Inflammatory macrophage (primary cell): ENCODE measurements at regions not wholly inside any gene's neighbourhood (a gene's known extent, or its start where the extent isn't known, plus 50 kb on each side); places are given as distances from the start of the nearest gene placed in this dataset.
A peak's percentile ranks its signal among the peaks of the same experiment; 100 is the strongest.
"Not testable (repeated sequence)": the region's sequence is repeated elsewhere in the genome, so short reads cannot be mapped to it uniquely, and the experiment has no call there.

Source experiments
- DNase-seq, 2 donors: peaks; one replicate each; pipeline ENCODE4 v3.0.0-alpha.2; 2020 to 2022

DNA sequence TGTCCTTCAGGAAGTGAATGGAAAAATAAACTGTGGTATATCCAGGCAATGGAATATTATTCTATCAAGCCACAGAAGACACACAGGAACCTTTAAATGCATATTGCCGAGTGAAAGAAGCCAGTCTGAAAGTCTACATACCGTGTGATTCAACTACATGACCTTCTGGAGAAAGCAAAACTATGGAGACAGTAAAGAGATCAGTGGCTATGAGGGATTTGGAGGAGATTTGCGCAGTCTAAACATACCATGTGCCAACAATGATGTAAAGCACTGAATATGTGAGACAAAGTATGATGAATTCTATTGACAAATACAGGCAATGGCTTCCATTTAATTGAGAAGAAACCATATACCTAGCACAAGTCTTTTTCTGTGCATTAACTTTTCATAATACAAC lies 518.3 kb upstream of the ZNF337 start:
- DNase-seq = no peak

DNA sequence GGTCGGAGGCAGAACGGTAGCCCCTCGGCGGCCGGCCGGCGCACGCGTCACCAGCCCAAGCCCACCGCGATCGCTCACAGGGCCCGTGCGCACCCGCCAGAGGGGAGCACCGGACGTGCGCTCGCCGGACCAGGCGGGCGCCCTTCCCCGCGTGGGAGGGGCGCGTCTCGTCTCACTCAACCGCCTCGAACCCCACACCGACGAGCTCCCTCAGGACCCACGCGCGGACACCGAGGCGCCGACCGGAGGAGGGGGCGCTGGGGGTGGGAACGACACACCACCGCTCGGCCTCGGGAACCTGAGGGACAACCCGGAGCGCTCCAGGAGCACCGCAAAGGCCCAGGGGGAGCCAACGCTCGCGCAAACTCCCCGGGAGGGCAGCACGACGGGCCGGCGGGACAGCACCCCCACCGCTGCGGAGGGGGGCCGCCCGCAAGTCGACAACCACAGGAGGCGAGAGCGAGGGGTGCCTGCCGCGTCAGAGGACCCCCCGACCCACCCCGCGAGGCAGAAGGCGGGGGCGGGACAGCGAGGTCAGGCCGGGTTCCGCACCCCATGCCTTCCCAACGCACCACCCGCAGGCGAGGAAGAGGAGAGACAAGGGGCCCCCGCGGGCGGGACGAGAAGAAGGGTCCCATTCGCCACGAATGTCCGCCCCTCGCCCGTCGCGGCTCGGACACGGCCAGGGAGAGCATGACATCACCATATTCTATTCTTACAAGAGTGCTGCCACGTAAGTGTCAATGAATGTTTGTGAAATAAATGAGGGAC lies 512.7 kb upstream of the ZNF337 start:
- DNase-seq = peak in 1 of 2 donors; percentile 8

GRCh38 chr20:26208296-26209091 lies 511.8 kb upstream of the ZNF337 start:
- DNase-seq = no peak

- DNase-seq = not testable (repeated sequence)
These were observed 511.3 kb upstream of the ZNF337 start for GRCh38 chr20:26207967-26208295.

GRCh38 chr20:26207237-26207966 lies 510.7 kb upstream of the ZNF337 start:
- DNase-seq = no peak

- DNase-seq = no peak
These were observed 508.7 kb upstream of the ZNF337 start for GRCh38 chr20:26205350-26205749.

DNA sequence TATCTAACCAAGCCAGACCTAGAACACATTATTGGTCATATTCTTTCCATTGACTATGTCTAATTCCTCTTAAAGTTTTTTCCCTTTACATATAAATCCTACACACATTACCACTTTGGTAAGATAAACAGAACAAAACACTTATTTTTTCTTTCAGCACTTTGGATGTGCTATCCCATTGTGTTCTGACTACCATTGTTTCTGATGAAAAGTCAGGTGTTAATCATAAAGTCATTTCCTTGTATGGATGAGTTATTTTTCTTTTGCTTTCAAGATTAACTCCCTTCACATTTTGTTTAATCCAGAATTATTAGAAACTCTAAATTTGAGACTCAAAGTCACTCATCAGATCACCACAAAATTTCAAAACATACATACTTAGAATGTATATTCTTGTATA lies 504.4 kb upstream of the ZNF337 start:
- DNase-seq = not testable (repeated sequence)

DNA sequence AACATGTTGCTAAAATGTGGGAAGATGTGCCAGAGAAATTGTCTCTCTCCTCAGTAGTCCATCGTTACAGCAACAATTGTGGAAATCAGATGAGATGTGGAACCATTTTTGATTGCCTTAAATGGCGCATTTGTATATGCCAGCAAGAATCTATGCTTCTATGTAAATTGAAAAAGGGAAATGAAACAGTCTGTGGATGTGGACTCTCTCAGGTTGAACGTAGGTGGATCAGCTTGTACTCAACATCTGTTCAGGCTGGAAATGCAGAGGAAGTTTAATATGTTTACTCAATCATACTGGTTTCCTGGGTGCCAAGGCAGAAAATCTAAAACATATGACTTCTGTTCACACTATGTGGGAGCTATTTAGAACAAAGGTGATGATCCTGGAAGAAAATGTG lies 490.7 kb upstream of the ZNF337 start:
- DNase-seq = not testable (repeated sequence)

- not testable (repeated sequence) for DNase-seq
These were observed 487.1 kb upstream of the ZNF337 start for GRCh38 chr20:26183720-26184119.

DNA sequence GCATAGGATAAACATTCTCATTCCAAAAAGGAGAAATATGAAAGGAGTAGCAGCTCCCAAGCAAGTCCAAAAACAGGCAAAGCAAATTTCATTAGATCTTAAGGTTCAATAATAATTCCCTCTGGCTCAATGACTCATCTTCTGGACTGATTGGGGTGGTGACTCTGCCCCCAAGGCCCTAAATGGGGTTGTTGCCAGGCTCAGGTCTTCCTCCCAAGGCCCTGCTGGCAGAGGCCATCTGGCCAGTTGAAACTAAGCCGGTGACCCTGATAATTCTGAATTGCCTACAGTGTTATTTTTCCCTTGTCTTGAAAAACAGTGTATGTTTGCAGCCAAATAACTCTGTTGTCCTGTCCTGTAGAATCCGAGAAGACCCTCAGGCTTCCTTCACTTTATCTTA lies 484.7 kb upstream of the ZNF337 start:
- not testable (repeated sequence) for DNase-seq

DNA sequence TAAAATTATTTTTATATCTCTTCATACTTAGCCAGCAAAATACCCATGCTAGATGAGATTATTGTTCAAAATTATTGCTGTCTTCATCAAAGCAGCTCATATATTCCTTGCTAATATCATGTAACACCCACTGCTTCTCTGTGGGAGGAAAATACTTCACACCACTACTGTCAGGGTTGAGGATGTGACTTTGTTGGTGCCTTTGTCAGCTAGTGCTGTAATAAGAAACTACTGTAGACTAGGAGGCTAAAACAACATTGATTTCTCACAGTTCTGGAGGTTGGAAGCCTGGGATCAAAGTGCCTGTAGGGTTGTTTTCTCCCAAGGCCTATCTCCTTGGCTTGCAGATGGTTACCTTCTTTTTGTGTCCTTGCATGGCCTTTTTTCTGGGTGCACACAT lies 475.2 kb upstream of the ZNF337 start:
- DNase-seq = not testable (repeated sequence)

GRCh38 chr20:26169506-26169905 lies 472.9 kb upstream of the ZNF337 start:
- no peak for DNase-seq

GRCh38 chr20:26167499-26167898 lies 470.8 kb upstream of the ZNF337 start:
- DNase-seq = no peak

DNA sequence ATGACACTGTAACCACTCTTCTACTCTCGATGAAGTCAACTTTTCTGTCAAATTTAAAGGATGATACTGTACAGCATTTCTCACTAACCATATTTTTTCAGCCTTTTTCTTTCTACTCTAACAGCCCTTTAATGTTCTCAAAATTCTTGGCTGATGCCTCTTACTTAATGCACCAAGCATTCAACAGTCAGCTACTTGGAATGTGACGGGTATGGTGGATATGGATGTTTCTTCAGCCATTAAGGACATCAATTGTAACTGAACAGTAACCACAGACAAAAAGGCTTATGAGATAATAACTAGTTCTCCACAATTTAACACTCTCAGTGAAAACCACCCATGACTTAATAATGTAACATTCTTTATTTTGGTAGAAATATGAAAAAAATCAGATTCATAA lies 467.2 kb upstream of the ZNF337 start:
- no peak for DNase-seq

DNA sequence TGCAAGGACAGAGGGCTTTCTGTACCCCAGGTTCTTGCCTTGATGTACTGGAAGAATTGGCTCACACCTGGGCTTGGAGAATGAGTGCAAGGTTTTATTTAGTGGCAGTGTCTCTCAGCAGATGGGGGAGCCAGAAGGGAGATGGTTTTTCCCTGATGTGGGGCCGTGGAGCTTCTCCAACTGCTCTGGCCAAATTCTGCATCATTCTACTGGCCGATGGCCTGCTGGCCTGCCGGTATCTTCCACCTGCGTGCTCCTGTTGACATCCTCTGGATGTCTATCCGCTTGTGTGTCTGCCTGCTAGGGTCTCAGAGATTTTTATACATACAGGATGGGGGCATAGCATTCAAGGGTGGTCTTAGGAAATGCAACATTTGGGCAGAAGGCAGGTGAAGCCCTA lies 466.5 kb upstream of the ZNF337 start:
- DNase-seq = not testable (repeated sequence)

DNA sequence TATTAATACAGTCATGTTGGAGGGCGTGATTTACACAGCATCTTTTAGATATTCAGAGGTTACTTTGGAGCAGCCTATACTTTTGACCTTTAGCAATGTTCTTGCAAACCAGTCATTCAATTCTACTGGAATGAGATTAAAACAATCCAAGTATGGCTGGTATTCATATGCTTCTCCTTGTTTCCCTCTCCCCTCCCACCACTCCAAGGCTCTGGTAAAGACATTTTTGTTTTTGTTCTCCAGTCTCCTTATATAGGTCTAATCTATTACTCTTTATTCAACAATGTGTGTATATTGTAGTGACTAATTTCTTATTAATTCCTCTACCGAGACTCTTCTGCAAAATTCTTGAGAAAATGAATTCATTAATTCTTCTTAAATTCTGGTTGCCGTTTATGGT lies 465.1 kb upstream of the ZNF337 start:
- not testable (repeated sequence) for DNase-seq

DNA sequence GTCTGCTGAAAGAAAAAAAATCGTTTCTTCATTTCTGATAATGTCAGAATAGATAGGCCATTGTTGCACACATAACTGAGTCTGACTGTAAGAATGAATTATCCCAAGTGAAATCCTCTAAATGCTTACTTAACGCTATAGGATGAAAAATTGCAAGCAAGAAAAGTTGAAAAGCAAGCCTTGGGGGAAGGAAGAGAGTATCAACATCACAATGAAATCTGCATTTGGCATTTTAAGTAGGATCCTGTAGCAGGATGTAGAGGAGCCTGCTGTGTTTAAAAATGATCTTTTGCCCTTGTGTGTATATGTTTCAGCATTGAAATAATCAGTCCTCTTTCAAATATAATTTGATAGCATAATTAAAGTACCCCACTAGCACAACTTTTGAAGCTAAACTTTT lies 464.3 kb upstream of the ZNF337 start:
- not testable (repeated sequence) for DNase-seq

- no peak for DNase-seq
These were observed 457.6 kb upstream of the ZNF337 start for GRCh38 chr20:26154224-26154623.

- DNase-seq = no peak
These were observed 438.9 kb upstream of the ZNF337 start for GRCh38 chr20:26135325-26136110.

- no peak for DNase-seq
These were observed 438.0 kb upstream of the ZNF337 start for GRCh38 chr20:26134606-26135005.

DNA sequence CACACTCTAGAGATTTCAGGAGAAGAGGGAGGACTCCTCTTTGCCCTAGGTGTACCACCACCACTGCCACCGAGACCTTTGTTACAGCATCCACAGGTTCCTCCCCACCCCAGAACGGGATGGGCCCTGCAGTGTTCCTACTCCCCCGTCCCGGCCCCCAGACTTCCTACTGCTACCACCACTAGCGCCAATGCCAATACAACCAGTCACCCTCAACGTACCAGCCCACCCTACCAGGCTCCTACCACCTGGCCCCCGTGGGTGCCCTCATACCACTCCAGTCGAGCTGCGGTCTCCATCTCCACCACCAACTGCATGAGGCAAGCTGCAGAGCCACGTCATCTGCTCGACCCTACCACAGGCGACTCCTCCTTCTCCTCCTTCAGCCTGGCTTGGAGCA lies 437.1 kb upstream of the ZNF337 start:
- not testable (repeated sequence) for DNase-seq

DNA sequence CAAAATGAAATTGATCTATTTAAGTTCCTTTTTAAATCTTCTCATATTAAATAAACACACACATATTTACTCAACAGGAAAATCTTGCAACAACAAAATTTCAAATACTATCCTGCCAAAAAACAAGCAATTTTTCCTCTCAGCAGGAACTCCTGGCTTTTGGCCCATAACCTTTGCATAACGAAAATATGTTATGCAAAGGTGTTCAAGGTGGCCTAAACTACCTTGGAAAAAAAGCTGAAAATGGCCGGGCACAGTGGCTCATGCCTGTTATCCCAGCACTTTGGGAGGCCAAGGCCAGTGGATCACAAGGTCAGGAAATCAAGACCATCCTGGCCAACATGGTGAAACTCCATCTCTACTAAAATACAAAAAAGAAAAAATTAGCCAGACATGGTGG lies 424.3 kb upstream of the ZNF337 start:
- DNase-seq = not testable (repeated sequence)

DNA sequence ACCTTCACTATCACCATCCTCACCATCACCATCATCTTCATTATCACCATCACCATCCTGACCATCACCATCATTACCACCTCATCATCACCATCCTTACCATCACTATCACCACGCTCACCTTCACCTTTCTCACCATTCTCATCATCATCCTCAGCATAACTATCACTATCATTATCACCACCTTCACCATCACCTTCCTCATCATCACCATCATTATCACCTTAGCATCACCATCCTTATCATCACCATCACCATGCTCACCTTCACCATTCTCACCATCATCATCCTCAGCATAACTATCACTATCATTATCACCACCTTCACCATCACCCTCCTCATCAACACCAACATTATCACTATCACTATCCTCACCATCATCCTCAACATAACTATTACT lies 397.8 kb upstream of the ZNF337 start:
- not testable (repeated sequence) for DNase-seq
